ENCODE measurements at regions not wholly inside any gene's neighbourhood (a gene's known extent, or its start where the extent isn't known, plus 50 kb on each side); places are given as distances from the start of the nearest gene placed in this dataset.
A peak's percentile ranks its signal among the peaks of the same experiment; 100 is the strongest.

- Histone ChIP-seq H3K9ac (ENCODE audit: low read length) (no peak overlapping the region), H3K27ac (ENCODE audit: low read depth, low read length) (no peak overlapping the region), H3K4me2 (ENCODE audit: low read length) (no peak overlapping the region), H3K79me2 (ENCODE audit: control insufficient read depth, insufficient read depth, low read length) (no peaks in the 10 kb centered on the region), H2AK5ac (ENCODE audit: low read length) (no peak overlapping the region), H2BK120ac (ENCODE audit: low read depth, low read length) (no peak overlapping the region), H3K56ac (ENCODE audit: low read length) (no peak overlapping the region), H3K4me1 (ENCODE audit: control insufficient read depth, low read depth, low read length) (no peaks in the 10 kb centered on the region), H3K23ac (ENCODE audit: low read length) (no peak overlapping the region), H4K5ac (ENCODE audit: low read length) (no peak overlapping the region), H2BK15ac (replicated peaks; ENCODE audit: low read depth) (no peak overlapping the region), H3K18ac (ENCODE audit: low read length) (no peak overlapping the region), H3K27me3 (ENCODE audit: insufficient read depth, low read length, poor library complexity) (no peaks in the 10 kb centered on the region), H3K36me3 (ENCODE audit: control insufficient read depth, insufficient read depth, low read length) (no peaks in the 10 kb centered on the region), H4K8ac (ENCODE audit: low read depth, low read length) (no peak overlapping the region), H3K79me1 (ENCODE audit: low read length) (no peaks in the 10 kb centered on the region), H3K4ac (ENCODE audit: low read depth, low read length) (no peak overlapping the region), H2BK5ac (ENCODE audit: low read length) (no peak overlapping the region), H3K4me3 (ENCODE audit: low read length) (no peak overlapping the region)
- no CpG with 5 or more reads among the region's 4 CpGs for WGBS (ENCODE audit: extremely low coverage, insufficient coverage, low lambda C conversion rate)
- DNase-seq: peak; percentile 30
These were observed 610.0 kb upstream of the LMO3 start for GRCh38 chr12:17215759-17216570.

- H3K4me2 ChIP-seq (ENCODE audit: low read length): no peak overlapping the region
- no peak overlapping the region for H2BK5ac ChIP-seq (ENCODE audit: low read length)
- no peak overlapping the region for H2AK5ac ChIP-seq (ENCODE audit: low read length)
- no peaks in the 10 kb centered on the region for H3K27me3 ChIP-seq (ENCODE audit: insufficient read depth, low read length, poor library complexity)
- no peak for DNase-seq
- no peaks in the 10 kb centered on the region for H3K79me2 ChIP-seq (ENCODE audit: control insufficient read depth, insufficient read depth, low read length)
- H3K4me3 ChIP-seq (ENCODE audit: low read length): no peak overlapping the region
- no peak overlapping the region for H3K27ac ChIP-seq (ENCODE audit: low read depth, low read length)
- WGBS (ENCODE audit: extremely low coverage, insufficient coverage, low lambda C conversion rate): no CpG with 5 or more reads among the region's 2 CpGs
- no peak overlapping the region for H3K4ac ChIP-seq (ENCODE audit: low read depth, low read length)
- no peak overlapping the region for H3K18ac ChIP-seq (ENCODE audit: low read length)
- H3K9ac ChIP-seq (ENCODE audit: low read length): no peak overlapping the region
- H2BK120ac ChIP-seq (ENCODE audit: low read depth, low read length): no peak overlapping the region
- H4K5ac ChIP-seq (ENCODE audit: low read length): no peak overlapping the region
- H4K8ac ChIP-seq (ENCODE audit: low read depth, low read length): no peak overlapping the region
- H3K36me3 ChIP-seq (ENCODE audit: control insufficient read depth, insufficient read depth, low read length): no peaks in the 10 kb centered on the region
- H3K56ac ChIP-seq (ENCODE audit: low read length): no peak overlapping the region
- H3K79me1 ChIP-seq (ENCODE audit: low read length): no peaks in the 10 kb centered on the region
- H3K4me1 ChIP-seq (ENCODE audit: control insufficient read depth, low read depth, low read length): no peaks in the 10 kb centered on the region
- no peak overlapping the region for H2BK15ac ChIP-seq (replicated peaks; ENCODE audit: low read depth)
- no peak overlapping the region for H3K23ac ChIP-seq (ENCODE audit: low read length)
These were observed 609.0 kb upstream of the LMO3 start for GRCh38 chr12:17214929-17215328.

GRCh38 chr12:17206553-17206952 lies 600.6 kb upstream of the LMO3 start:
- H4K8ac ChIP-seq (ENCODE audit: low read depth, low read length): no peak overlapping the region

GRCh38 chr12:17204289-17205054 lies 598.5 kb upstream of the LMO3 start:
- Histone ChIP-seq H3K4me2 (ENCODE audit: low read length) (no peak overlapping the region), H3K9ac (ENCODE audit: low read length) (no peak overlapping the region), H3K36me3 (ENCODE audit: control insufficient read depth, insufficient read depth, low read length) (no peaks in the 10 kb centered on the region), H3K4me3 (ENCODE audit: low read length) (no peak overlapping the region), H4K8ac (ENCODE audit: low read depth, low read length) (no peak overlapping the region), H3K79me1 (ENCODE audit: low read length) (no peaks in the 10 kb centered on the region), H3K18ac (ENCODE audit: low read length) (no peak overlapping the region), H4K5ac (ENCODE audit: low read length) (no peak overlapping the region), H3K4ac (ENCODE audit: low read depth, low read length) (no peak overlapping the region), H3K27me3 (ENCODE audit: insufficient read depth, low read length, poor library complexity) (no peaks in the 10 kb centered on the region), H2BK120ac (ENCODE audit: low read depth, low read length) (no peak overlapping the region), H2BK15ac (replicated peaks; ENCODE audit: low read depth) (no peak overlapping the region), H2AK5ac (ENCODE audit: low read length) (no peak overlapping the region), H3K23ac (ENCODE audit: low read length) (no peak overlapping the region), H3K4me1 (ENCODE audit: control insufficient read depth, low read depth, low read length) (no peaks in the 10 kb centered on the region), H3K27ac (ENCODE audit: low read depth, low read length) (no peak overlapping the region), H3K79me2 (ENCODE audit: control insufficient read depth, insufficient read depth, low read length) (no peaks in the 10 kb centered on the region), H2BK5ac (ENCODE audit: low read length) (no peak overlapping the region), H3K56ac (ENCODE audit: low read length) (no peak overlapping the region)
- no CpG with 5 or more reads among the region's 3 CpGs for WGBS (ENCODE audit: extremely low coverage, insufficient coverage, low lambda C conversion rate)
- DNase-seq: peak; percentile 30

More at GRCh38 chr12:17206553-17206952, 600.6 kb upstream of the LMO3 start:
- Histone ChIP-seq H3K4me2 (ENCODE audit: low read length) (no peak overlapping the region), H4K5ac (ENCODE audit: low read length) (no peak overlapping the region), H3K9ac (ENCODE audit: low read length) (no peak overlapping the region), H3K79me1 (ENCODE audit: low read length) (no peaks in the 10 kb centered on the region), H3K18ac (ENCODE audit: low read length) (no peak overlapping the region), H3K27ac (ENCODE audit: low read depth, low read length) (no peak overlapping the region), H2BK15ac (replicated peaks; ENCODE audit: low read depth) (no peak overlapping the region), H2BK120ac (ENCODE audit: low read depth, low read length) (no peak overlapping the region), H3K4ac (ENCODE audit: low read depth, low read length) (no peak overlapping the region), H3K79me2 (ENCODE audit: control insufficient read depth, insufficient read depth, low read length) (no peaks in the 10 kb centered on the region), H3K23ac (ENCODE audit: low read length) (no peak overlapping the region), H3K27me3 (ENCODE audit: insufficient read depth, low read length, poor library complexity) (no peaks in the 10 kb centered on the region), H2BK5ac (ENCODE audit: low read length) (no peak overlapping the region), H3K56ac (ENCODE audit: low read length) (no peak overlapping the region), H3K4me1 (ENCODE audit: control insufficient read depth, low read depth, low read length) (no peaks in the 10 kb centered on the region), H3K4me3 (ENCODE audit: low read length) (no peak overlapping the region), H2AK5ac (ENCODE audit: low read length) (no peak overlapping the region), H3K36me3 (ENCODE audit: control insufficient read depth, insufficient read depth, low read length) (no peaks in the 10 kb centered on the region)
- DNase-seq: no peak

GRCh38 chr12:17203497-17203896 lies 597.5 kb upstream of the LMO3 start:
- H3K4ac ChIP-seq (ENCODE audit: low read depth, low read length): no peak overlapping the region
- no CpG with 5 or more reads among the region's 5 CpGs for WGBS (ENCODE audit: extremely low coverage, insufficient coverage, low lambda C conversion rate)
- no peak overlapping the region for H3K23ac ChIP-seq (ENCODE audit: low read length)
- no peak overlapping the region for H2BK5ac ChIP-seq (ENCODE audit: low read length)
- no peak overlapping the region for H3K9ac ChIP-seq (ENCODE audit: low read length)
- no peak overlapping the region for H4K8ac ChIP-seq (ENCODE audit: low read depth, low read length)
- no peak overlapping the region for H3K4me2 ChIP-seq (ENCODE audit: low read length)
- no peak overlapping the region for H4K5ac ChIP-seq (ENCODE audit: low read length)
- no peak overlapping the region for H3K27ac ChIP-seq (ENCODE audit: low read depth, low read length)
- no peak overlapping the region for H3K18ac ChIP-seq (ENCODE audit: low read length)
- no peak for DNase-seq
- no peaks in the 10 kb centered on the region for H3K79me2 ChIP-seq (ENCODE audit: control insufficient read depth, insufficient read depth, low read length)
- H3K79me1 ChIP-seq (ENCODE audit: low read length): no peaks in the 10 kb centered on the region
- H3K27me3 ChIP-seq (ENCODE audit: insufficient read depth, low read length, poor library complexity): no peaks in the 10 kb centered on the region
- no peak overlapping the region for H3K56ac ChIP-seq (ENCODE audit: low read length)
- no peaks in the 10 kb centered on the region for H3K36me3 ChIP-seq (ENCODE audit: control insufficient read depth, insufficient read depth, low read length)
- H2AK5ac ChIP-seq (ENCODE audit: low read length): no peak overlapping the region
- H3K4me1 ChIP-seq (ENCODE audit: control insufficient read depth, low read depth, low read length): no peaks in the 10 kb centered on the region
- no peak overlapping the region for H2BK120ac ChIP-seq (ENCODE audit: low read depth, low read length)
- H2BK15ac ChIP-seq (replicated peaks; ENCODE audit: low read depth): no peak overlapping the region
- no peak overlapping the region for H3K4me3 ChIP-seq (ENCODE audit: low read length)
